ENCODE measurements at regions not wholly inside any gene's neighbourhood (a gene's known extent, or its start where the extent isn't known, plus 50 kb on each side); places are given as distances from the start of the nearest gene placed in this dataset.
"Not testable (repeated sequence)": the region's sequence is repeated elsewhere in the genome, so short reads cannot be mapped to it uniquely, and the experiment has no call there.

DNA sequence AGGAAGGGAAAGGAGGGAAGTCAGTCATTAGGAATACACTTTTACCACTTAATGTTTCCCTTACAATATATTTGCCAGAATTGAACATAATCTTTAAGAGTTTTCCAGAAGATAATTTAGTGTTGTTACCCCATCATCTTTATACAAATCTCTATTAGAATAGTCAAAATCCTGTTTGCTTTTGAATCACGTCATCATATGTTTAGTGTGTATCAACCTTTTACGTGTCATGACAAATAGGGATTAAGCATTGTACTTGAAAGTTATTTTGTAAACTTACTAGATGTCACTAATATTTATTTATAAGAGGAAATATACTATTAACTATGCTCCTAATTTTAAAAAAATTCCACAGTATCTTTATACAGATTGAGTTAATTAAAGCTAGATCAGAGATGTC, 1899.5 kb downstream of the MAT2B start:
- H3K27me3 ChIP-seq (ENCODE audit: control insufficient read depth in 2 of 2, insufficient read depth in 2 of 2, low read length in 2 of 2), result no peaks in the 10 kb centered on the region
- H3K36me3 ChIP-seq (ENCODE audit: control insufficient read depth in 2 of 2, insufficient read depth in 2 of 2, low read length in 2 of 2), result no peaks in the 10 kb centered on the region
- H3K9me3 ChIP-seq (ENCODE audit: control insufficient read depth in 2 of 2, low read length in 2 of 2), result no peaks in the 10 kb centered on the region
- no peaks in the 10 kb centered on the region for H3K4me1 ChIP-seq (ENCODE audit: control insufficient read depth in 2 of 2, insufficient read depth in 2 of 2, low read length in 2 of 2)
- H3K27ac ChIP-seq (ENCODE audit: low read depth in 2 of 2, low read length in 2 of 2), result no peak overlapping the region
- no peak overlapping the region for H3K4me3 ChIP-seq (ENCODE audit: low read length in 2 of 2)
- H3K9ac ChIP-seq (ENCODE audit: low read depth in 1 of 2, low read length in 2 of 2), result no peak overlapping the region

DNA sequence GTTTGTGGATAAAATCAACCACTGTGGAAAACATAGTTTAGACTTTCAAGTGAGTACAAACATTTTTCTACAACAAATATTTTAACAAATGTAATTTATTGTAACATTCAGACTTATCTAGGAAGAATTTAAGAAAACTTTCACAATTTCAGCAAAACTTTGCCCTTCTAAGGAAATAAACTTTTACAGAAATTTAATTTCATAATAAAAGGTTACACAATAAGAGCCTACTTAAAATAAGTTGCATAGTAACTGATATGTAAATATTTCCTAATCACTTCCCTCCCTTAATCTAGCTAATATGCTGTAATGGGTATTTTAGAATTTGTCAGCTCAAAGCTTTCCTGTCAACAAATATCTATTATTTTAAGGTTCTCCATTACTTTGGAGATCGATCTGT, 1899.9 kb downstream of the MAT2B start:
- Histone ChIP-seq H3K36me3 (ENCODE audit: control insufficient read depth in 2 of 2, insufficient read depth in 2 of 2, low read length in 2 of 2) (no peaks in the 10 kb centered on the region), H3K9ac (ENCODE audit: low read depth in 1 of 2, low read length in 2 of 2) (no peak overlapping the region), H3K27ac (ENCODE audit: low read depth in 2 of 2, low read length in 2 of 2) (no peak overlapping the region), H3K4me3 (ENCODE audit: low read length in 2 of 2) (no peak overlapping the region), H3K27me3 (ENCODE audit: control insufficient read depth in 2 of 2, insufficient read depth in 2 of 2, low read length in 2 of 2) (no peaks in the 10 kb centered on the region), H3K4me1 (ENCODE audit: control insufficient read depth in 2 of 2, insufficient read depth in 2 of 2, low read length in 2 of 2) (no peaks in the 10 kb centered on the region), H3K9me3 (ENCODE audit: control insufficient read depth in 2 of 2, low read length in 2 of 2) (no peaks in the 10 kb centered on the region)

DNA sequence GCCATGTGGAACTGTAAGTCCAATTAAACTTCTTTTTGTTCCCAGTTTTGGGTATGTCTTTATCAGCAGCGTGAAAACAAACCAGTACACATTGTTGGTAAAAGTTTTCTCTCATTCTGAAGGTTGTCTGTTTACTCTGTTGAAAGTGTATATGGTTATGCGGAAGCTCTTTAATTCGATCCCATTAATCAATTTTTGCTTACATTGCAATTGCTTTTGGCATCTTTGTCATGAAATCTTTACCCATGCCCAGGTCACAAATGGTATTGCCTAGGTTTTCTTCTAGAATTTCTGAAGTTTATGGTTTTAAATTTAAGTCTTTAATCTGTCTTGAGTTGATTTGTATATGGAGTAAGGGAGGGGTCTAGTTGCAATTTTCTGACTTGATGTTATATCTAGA, 1901.9 kb downstream of the MAT2B start:
- H3K36me3 ChIP-seq (ENCODE audit: control insufficient read depth in 2 of 2, insufficient read depth in 2 of 2, low read length in 2 of 2), result no peaks in the 10 kb centered on the region
- H3K9ac ChIP-seq (ENCODE audit: low read depth in 1 of 2, low read length in 2 of 2), result no peak overlapping the region
- H3K4me1 ChIP-seq (ENCODE audit: control insufficient read depth in 2 of 2, insufficient read depth in 2 of 2, low read length in 2 of 2), result no peaks in the 10 kb centered on the region
- H3K9me3 ChIP-seq (ENCODE audit: control insufficient read depth in 2 of 2, low read length in 2 of 2), result no peaks in the 10 kb centered on the region
- H3K27me3 ChIP-seq (ENCODE audit: control insufficient read depth in 2 of 2, insufficient read depth in 2 of 2, low read length in 2 of 2), result no peaks in the 10 kb centered on the region
- H3K27ac ChIP-seq (ENCODE audit: low read depth in 2 of 2, low read length in 2 of 2), result no peak overlapping the region
- H3K4me3 ChIP-seq (ENCODE audit: low read length in 2 of 2), result no peak overlapping the region

DNA sequence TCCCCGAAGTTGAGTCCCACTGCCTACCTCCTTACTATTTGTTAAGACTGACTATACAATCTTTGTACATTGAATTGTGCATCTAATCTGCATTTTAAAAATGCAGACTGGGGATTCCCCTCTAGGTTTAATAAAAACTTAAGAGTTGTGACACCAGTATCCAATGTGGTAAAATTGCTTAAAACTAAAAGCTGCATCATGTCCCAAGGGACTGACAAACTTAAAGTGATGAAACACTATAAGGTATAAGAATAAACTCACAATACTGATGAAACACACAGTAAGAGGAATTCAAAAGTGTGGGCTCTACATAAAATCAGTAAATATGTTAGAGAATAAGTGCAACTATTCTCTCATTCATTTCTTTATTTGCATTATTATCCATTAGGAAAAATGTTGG, 1905.1 kb downstream of the MAT2B start:
- H3K27me3 ChIP-seq (ENCODE audit: control insufficient read depth in 2 of 2, insufficient read depth in 2 of 2, low read length in 2 of 2), result no peaks in the 10 kb centered on the region
- H3K9me3 ChIP-seq (ENCODE audit: control insufficient read depth in 2 of 2, low read length in 2 of 2), result no peaks in the 10 kb centered on the region
- no peak overlapping the region for H3K4me3 ChIP-seq (ENCODE audit: low read length in 2 of 2)
- H3K4me1 ChIP-seq (ENCODE audit: control insufficient read depth in 2 of 2, insufficient read depth in 2 of 2, low read length in 2 of 2), result no peaks in the 10 kb centered on the region
- H3K27ac ChIP-seq (ENCODE audit: low read depth in 2 of 2, low read length in 2 of 2), result no peak overlapping the region
- no peaks in the 10 kb centered on the region for H3K36me3 ChIP-seq (ENCODE audit: control insufficient read depth in 2 of 2, insufficient read depth in 2 of 2, low read length in 2 of 2)
- no peak overlapping the region for H3K9ac ChIP-seq (ENCODE audit: low read depth in 1 of 2, low read length in 2 of 2)

DNA sequence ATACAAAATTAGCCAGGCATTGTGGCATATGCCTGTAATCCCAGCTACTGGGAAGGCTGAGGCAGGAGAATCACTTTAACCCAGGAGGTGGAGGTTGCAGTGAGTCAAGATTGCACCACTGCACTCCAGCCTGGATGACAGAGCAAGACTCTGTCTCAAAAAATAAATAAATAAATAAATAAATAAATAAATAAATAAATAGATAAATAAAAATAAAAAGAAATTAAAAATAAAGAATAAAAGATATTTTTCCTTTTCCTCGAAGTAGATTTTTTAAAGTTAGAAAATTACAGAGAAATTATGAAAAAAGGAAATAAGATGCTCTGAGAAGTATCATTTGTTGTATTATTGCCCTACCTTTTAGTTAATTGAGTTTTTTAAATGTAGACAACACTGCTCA, 1906.1 kb downstream of the MAT2B start:
- H3K27ac ChIP-seq (ENCODE audit: low read depth in 2 of 2, low read length in 2 of 2); H3K36me3 ChIP-seq (ENCODE audit: control insufficient read depth in 2 of 2, insufficient read depth in 2 of 2, low read length in 2 of 2); H3K4me3 ChIP-seq (ENCODE audit: low read length in 2 of 2); H3K27me3 ChIP-seq (ENCODE audit: control insufficient read depth in 2 of 2, insufficient read depth in 2 of 2, low read length in 2 of 2); H3K9ac ChIP-seq (ENCODE audit: low read depth in 1 of 2, low read length in 2 of 2); H3K4me1 ChIP-seq (ENCODE audit: control insufficient read depth in 2 of 2, insufficient read depth in 2 of 2, low read length in 2 of 2); H3K9me3 ChIP-seq (ENCODE audit: control insufficient read depth in 2 of 2, low read length in 2 of 2): not testable (repeated sequence)

DNA sequence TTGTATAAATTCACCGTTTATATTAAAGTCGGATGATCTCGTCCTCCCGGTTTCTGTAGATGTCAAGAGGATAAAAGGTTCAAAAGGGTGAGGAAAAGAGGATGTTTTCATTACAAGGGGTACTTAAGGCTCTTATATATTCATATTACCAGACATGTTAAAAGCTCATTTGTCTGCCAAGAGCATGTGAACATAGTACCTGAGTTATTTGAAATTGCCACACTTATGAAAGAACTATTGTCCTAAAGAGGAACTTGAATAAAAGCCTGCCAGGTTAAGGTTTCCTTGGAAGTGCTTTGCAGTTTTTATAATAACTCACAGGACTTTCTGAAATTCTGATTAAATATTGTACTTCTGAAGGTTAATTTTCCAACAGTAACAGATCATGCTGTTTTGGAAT, 1915.1 kb downstream of the MAT2B start:
- no peaks in the 10 kb centered on the region for H3K36me3 ChIP-seq (ENCODE audit: control insufficient read depth in 2 of 2, insufficient read depth in 2 of 2, low read length in 2 of 2)

DNA sequence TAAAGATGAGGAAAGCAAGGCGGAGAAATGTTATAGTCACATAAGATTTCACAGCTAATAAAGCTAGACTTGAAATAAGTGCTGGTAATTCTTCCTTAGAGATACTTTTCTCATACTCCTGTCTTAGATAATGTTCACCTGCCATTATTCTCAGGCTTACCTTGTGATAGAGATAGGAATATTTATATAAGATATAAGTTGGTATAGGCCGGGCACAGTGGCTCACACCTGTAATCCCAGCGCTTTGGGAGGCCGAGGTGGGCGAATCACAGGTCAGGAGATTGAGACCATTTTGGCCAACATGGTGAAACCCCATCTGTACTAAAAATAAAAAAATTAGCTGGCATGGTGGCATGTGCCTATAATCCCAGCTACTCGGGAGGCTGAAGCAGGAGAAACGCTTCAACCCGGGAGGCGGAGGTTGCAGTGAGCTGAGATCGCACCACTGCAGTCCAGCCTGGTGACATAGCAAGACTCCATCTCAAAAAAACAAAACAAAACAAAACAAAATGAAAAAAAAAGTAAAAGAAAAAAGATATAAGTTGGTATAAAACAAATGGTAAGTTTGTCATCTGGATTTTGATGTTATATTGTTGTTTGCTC, 1918.4 kb downstream of the MAT2B start:
- H3K9me3 ChIP-seq (ENCODE audit: control insufficient read depth in 2 of 2, low read length in 2 of 2), result no peaks in the 10 kb centered on the region
- H3K4me1 ChIP-seq (ENCODE audit: control insufficient read depth in 2 of 2, insufficient read depth in 2 of 2, low read length in 2 of 2), result no peaks in the 10 kb centered on the region
- no peak overlapping the region for H3K9ac ChIP-seq (ENCODE audit: low read depth in 1 of 2, low read length in 2 of 2)
- no peak overlapping the region for H3K27ac ChIP-seq (ENCODE audit: low read depth in 2 of 2, low read length in 2 of 2)
- no peak overlapping the region for H3K4me3 ChIP-seq (ENCODE audit: low read length in 2 of 2)
- no peaks in the 10 kb centered on the region for H3K36me3 ChIP-seq (ENCODE audit: control insufficient read depth in 2 of 2, insufficient read depth in 2 of 2, low read length in 2 of 2)
- H3K27me3 ChIP-seq (ENCODE audit: control insufficient read depth in 2 of 2, insufficient read depth in 2 of 2, low read length in 2 of 2), result no peaks in the 10 kb centered on the region

More for the DNA sequence above, 1915.1 kb downstream of the MAT2B start:
- Histone ChIP-seq H3K27me3 (ENCODE audit: control insufficient read depth in 2 of 2, insufficient read depth in 2 of 2, low read length in 2 of 2) (no peaks in the 10 kb centered on the region), H3K4me3 (ENCODE audit: low read length in 2 of 2) (no peak overlapping the region), H3K4me1 (ENCODE audit: control insufficient read depth in 2 of 2, insufficient read depth in 2 of 2, low read length in 2 of 2) (no peaks in the 10 kb centered on the region), H3K9ac (ENCODE audit: low read depth in 1 of 2, low read length in 2 of 2) (no peak overlapping the region), H3K27ac (ENCODE audit: low read depth in 2 of 2, low read length in 2 of 2) (no peak overlapping the region), H3K9me3 (ENCODE audit: control insufficient read depth in 2 of 2, low read length in 2 of 2) (no peaks in the 10 kb centered on the region)

DNA sequence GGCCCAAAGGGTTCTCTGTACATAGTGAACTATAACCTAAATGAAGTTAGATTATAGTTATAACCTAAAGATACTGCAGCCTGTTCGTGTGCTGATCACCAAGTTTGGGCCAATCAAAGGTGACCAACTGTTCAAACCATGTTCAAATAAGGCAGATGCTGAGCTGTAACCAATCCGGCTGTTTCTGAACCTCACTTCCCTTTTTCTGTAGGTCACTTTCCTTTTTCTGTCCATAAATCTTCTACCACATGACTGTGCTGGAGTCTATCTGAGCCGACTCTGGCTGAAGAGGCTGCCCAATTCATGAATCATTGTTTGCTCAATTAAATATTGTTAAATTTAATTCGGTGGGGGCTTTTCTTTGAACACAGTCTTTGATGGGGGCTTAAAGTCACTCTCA, 1920.2 kb downstream of the MAT2B start:
- no peaks in the 10 kb centered on the region for H3K4me1 ChIP-seq (ENCODE audit: control insufficient read depth in 2 of 2, insufficient read depth in 2 of 2, low read length in 2 of 2)
- no peak overlapping the region for H3K4me3 ChIP-seq (ENCODE audit: low read length in 2 of 2)
- no peaks in the 10 kb centered on the region for H3K27me3 ChIP-seq (ENCODE audit: control insufficient read depth in 2 of 2, insufficient read depth in 2 of 2, low read length in 2 of 2)
- no peak overlapping the region for H3K9ac ChIP-seq (ENCODE audit: low read depth in 1 of 2, low read length in 2 of 2)
- H3K27ac ChIP-seq (ENCODE audit: low read depth in 2 of 2, low read length in 2 of 2), result no peak overlapping the region
- H3K36me3 ChIP-seq (ENCODE audit: control insufficient read depth in 2 of 2, insufficient read depth in 2 of 2, low read length in 2 of 2), result no peaks in the 10 kb centered on the region
- no peaks in the 10 kb centered on the region for H3K9me3 ChIP-seq (ENCODE audit: control insufficient read depth in 2 of 2, low read length in 2 of 2)

DNA sequence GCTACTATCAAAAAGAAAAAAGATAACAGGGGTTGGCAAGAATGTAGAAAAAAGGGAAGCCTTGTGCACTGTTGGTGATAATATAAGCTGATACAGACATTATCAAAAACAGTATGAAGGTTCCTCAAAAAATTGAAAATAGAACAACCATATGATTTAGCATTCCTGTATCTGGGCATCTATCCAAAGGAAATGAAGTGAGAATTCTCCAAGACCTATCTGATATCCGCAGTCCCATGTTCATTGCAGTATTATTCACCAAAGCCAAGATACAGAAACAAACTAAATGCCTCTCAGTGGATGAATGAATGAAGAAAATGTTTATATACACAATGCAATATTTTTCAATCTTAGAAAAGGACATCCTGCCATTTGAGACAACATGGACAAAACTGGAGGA, 1943.3 kb downstream of the MAT2B start:
- Histone ChIP-seq H3K4me1 (ENCODE audit: control insufficient read depth in 2 of 2, insufficient read depth in 2 of 2, low read length in 2 of 2) (no peaks in the 10 kb centered on the region), H3K9ac (ENCODE audit: low read depth in 1 of 2, low read length in 2 of 2) (no peak overlapping the region), H3K4me3 (ENCODE audit: low read length in 2 of 2) (no peak overlapping the region), H3K9me3 (ENCODE audit: control insufficient read depth in 2 of 2, low read length in 2 of 2) (no peaks in the 10 kb centered on the region), H3K36me3 (ENCODE audit: control insufficient read depth in 2 of 2, insufficient read depth in 2 of 2, low read length in 2 of 2) (no peaks in the 10 kb centered on the region), H3K27ac (ENCODE audit: low read depth in 2 of 2, low read length in 2 of 2) (no peak overlapping the region), H3K27me3 (ENCODE audit: control insufficient read depth in 2 of 2, insufficient read depth in 2 of 2, low read length in 2 of 2) (no peaks in the 10 kb centered on the region)

DNA sequence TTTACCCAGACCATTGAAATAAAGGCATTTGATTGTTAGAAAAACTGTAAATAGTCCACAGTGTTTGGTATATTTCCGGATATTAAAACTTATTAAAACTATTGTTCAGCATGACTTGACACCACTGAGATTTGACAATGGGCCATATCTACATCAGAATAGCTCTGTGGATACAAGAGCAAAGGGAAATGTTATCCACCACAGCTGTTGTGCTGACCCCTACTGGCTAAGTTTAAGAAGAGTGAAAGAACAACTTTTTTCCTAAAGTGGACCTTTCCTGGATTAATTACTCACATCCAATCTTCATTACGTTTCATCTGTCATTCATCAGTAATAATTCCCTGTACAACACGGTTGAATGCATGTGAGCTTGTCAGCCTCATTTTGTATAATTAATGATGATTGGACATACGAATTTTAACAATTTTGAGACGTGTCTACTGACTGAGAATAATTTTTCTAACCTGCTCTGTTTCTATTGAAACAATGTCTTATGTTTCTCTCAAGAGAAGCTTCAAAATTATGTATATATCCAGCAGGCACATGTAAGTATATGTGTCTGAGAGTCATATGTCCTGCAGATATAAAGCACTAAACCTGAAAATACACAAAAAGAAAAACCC, 1952.6 kb downstream of the MAT2B start:
- Histone ChIP-seq H3K4me3 (ENCODE audit: low read length in 2 of 2) (no peak overlapping the region), H3K27me3 (ENCODE audit: control insufficient read depth in 2 of 2, insufficient read depth in 2 of 2, low read length in 2 of 2) (no peaks in the 10 kb centered on the region), H3K4me1 (ENCODE audit: control insufficient read depth in 2 of 2, insufficient read depth in 2 of 2, low read length in 2 of 2) (no peaks in the 10 kb centered on the region), H3K9me3 (ENCODE audit: control insufficient read depth in 2 of 2, low read length in 2 of 2) (no peaks in the 10 kb centered on the region), H3K9ac (ENCODE audit: low read depth in 1 of 2, low read length in 2 of 2) (no peak overlapping the region), H3K36me3 (ENCODE audit: control insufficient read depth in 2 of 2, insufficient read depth in 2 of 2, low read length in 2 of 2) (no peaks in the 10 kb centered on the region), H3K27ac (ENCODE audit: low read depth in 2 of 2, low read length in 2 of 2) (no peak overlapping the region)

Data from mucosa of rectum (tissue), 2 donors.